ENCODE measurements at regions not wholly inside any gene's neighbourhood (a gene's known extent, or its start where the extent isn't known, plus 50 kb on each side); places are given as distances from the start of the nearest gene placed in this dataset.

DNA sequence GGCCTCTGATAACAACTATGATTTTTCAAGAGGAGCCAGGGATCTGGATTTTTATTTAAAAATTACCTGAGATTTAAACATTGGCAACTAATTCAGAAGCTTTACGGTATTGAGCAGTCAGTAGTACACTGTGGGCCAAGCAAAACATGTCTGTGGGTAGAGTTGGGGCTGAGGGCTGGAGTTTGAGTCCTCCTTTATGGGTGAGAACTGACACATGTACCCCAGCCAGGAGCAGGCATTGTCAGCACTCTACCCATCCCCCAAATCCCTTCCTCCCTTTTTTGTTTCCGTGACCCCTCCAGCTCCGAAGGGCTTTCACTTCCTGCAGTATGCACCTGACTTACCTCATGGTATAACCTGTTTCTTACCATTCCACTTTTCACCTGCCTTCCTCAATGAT is 131.4 kb downstream of the SNX5 start:
- H3K36me3 ChIP-seq (replicated peaks; ENCODE audit: low read depth, low read length) = no peaks in the 10 kb centered on the region
- H3K4me2 ChIP-seq (ENCODE audit: low read length) = no peak overlapping the region
- no peaks in the 10 kb centered on the region for H3K9me3 ChIP-seq (ENCODE audit: insufficient read depth, low read length)
- peaks cover 4% of the 10 kb centered on the region; the same call in 1 of the 2 replicates for H3K4me1 ChIP-seq (ENCODE audit: low read length)
- H3K4me3 ChIP-seq (ENCODE audit: low read length) = no peak overlapping the region
- no peak overlapping the region for H3K27ac ChIP-seq (ENCODE audit: low read length)
- no peaks in the 10 kb centered on the region for H3K79me2 ChIP-seq (ENCODE audit: low read length)
- 0 out of 2 replicates have a peak, but pooled peaks cover 7% of the 10 kb centered on the region for H3K27me3 ChIP-seq (ENCODE audit: low read depth, low read length)
- no peaks in the 10 kb centered on the region for H4K20me1 ChIP-seq (ENCODE audit: insufficient read depth, low read length)
- H3K9ac ChIP-seq (ENCODE audit: low read length) = no peak overlapping the region
- no peak for TF ChIP-seq EZH2phosphoT487 (IDR thresholded peaks at IDR 0.05; ENCODE audit: low read depth)
- TF ChIP-seq, protein P1, sequence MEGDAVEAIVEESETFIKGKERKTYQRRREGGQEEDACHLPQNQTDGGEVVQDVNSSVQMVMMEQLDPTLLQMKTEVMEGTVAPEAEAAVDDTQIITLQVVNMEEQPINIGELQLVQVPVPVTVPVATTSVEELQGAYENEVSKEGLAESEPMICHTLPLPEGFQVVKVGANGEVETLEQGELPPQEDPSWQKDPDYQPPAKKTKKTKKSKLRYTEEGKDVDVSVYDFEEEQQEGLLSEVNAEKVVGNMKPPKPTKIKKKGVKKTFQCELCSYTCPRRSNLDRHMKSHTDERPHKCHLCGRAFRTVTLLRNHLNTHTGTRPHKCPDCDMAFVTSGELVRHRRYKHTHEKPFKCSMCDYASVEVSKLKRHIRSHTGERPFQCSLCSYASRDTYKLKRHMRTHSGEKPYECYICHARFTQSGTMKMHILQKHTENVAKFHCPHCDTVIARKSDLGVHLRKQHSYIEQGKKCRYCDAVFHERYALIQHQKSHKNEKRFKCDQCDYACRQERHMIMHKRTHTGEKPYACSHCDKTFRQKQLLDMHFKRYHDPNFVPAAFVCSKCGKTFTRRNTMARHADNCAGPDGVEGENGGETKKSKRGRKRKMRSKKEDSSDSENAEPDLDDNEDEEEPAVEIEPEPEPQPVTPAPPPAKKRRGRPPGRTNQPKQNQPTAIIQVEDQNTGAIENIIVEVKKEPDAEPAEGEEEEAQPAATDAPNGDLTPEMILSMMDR (IDR thresholded peaks at IDR 0.05; ENCODE audit: low read depth, low read length) = no peak
- H2AFZ ChIP-seq (ENCODE audit: low read depth, low read length) = no peak overlapping the region

DNA sequence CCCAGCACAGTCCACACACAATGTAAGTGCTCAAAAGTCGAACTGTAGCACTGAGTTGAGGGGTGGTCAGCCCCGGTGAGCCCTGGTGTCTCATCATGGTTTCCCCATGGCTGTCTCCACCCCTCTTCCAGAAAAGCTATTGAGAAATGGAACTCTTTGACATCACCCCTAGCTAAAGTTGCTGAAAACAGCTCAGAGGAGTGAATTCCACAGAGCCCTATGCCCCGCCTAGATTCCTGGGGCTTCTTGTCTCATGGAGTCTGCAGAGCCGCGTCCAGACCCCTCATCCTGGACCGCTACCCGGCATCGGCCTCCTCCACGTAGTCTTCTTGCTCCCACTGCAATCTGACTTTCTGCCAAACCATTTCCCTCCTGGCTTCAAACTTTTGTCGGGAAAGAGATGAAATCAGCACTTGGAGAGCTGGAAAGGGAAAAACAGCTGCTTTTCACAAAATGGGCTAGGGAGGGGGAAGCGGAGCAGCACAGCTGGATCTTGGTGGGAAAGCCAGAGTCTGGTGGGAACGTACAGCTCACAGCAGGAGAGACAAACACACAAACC is 132.2 kb downstream of the SNX5 start:
- Histone ChIP-seq H3K36me3 (replicated peaks; ENCODE audit: low read depth, low read length) (no peaks in the 10 kb centered on the region), H3K79me2 (ENCODE audit: low read length) (no peaks in the 10 kb centered on the region), H3K4me2 (ENCODE audit: low read length) (no peak overlapping the region), H4K20me1 (ENCODE audit: insufficient read depth, low read length) (no peaks in the 10 kb centered on the region), H3K9ac (ENCODE audit: low read length) (no peak overlapping the region), H3K4me3 (ENCODE audit: low read length) (no peak overlapping the region), H3K27me3 (ENCODE audit: low read depth, low read length) (0 out of 2 replicates have a peak, but pooled peaks cover 11% of the 10 kb centered on the region), H3K9me3 (ENCODE audit: insufficient read depth, low read length) (no peaks in the 10 kb centered on the region), H3K27ac (ENCODE audit: low read length) (no peak overlapping the region), H3K4me1 (ENCODE audit: low read length) (peaks cover 4% of the 10 kb centered on the region; the same call in 1 of the 2 replicates), H2AFZ (ENCODE audit: low read depth, low read length) (no peak overlapping the region)
- TF ChIP-seq EZH2phosphoT487 (IDR thresholded peaks at IDR 0.05; ENCODE audit: low read depth) = no peak
- TF ChIP-seq, protein P1 (IDR thresholded peaks at IDR 0.05; ENCODE audit: low read depth, low read length) = no peak

DNA sequence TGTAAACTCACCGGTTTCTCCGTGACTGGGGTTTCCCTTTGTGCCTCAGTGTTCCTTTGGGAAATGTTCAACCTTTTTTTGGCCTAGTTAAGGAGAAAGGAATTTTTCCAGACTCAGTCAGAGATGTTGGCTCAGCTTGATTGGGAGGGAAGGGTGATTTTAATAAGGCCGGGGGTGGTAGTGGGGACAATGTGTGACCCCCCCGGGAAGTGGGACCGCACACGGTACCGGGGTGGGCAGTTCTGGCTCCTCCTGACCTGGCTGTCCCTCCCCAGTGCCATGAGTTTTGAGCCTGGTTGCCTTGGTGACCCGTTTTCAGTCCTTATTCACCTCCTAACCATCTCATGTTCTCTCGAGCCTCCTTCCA is 132.7 kb downstream of the SNX5 start:
- Histone ChIP-seq H3K27me3 (ENCODE audit: low read depth, low read length) (peaks cover 14% of the 10 kb centered on the region; the same call in 1 of the 2 replicates), H3K36me3 (replicated peaks; ENCODE audit: low read depth, low read length) (no peaks in the 10 kb centered on the region), H3K9ac (ENCODE audit: low read length) (no peak overlapping the region), H3K4me2 (ENCODE audit: low read length) (no peak overlapping the region), H4K20me1 (ENCODE audit: insufficient read depth, low read length) (no peaks in the 10 kb centered on the region), H3K27ac (ENCODE audit: low read length) (no peak overlapping the region), H3K4me1 (ENCODE audit: low read length) (0 out of 2 replicates have a peak, but pooled peaks cover under 1% of the 10 kb centered on the region), H3K9me3 (ENCODE audit: insufficient read depth, low read length) (no peaks in the 10 kb centered on the region), H2AFZ (ENCODE audit: low read depth, low read length) (no peak overlapping the region), H3K4me3 (ENCODE audit: low read length) (no peak overlapping the region), H3K79me2 (ENCODE audit: low read length) (no peaks in the 10 kb centered on the region)
- TF ChIP-seq, protein P1 (IDR thresholded peaks at IDR 0.05; ENCODE audit: low read depth, low read length) = no peak
- TF ChIP-seq EZH2phosphoT487 (IDR thresholded peaks at IDR 0.05; ENCODE audit: low read depth) = no peak

DNA sequence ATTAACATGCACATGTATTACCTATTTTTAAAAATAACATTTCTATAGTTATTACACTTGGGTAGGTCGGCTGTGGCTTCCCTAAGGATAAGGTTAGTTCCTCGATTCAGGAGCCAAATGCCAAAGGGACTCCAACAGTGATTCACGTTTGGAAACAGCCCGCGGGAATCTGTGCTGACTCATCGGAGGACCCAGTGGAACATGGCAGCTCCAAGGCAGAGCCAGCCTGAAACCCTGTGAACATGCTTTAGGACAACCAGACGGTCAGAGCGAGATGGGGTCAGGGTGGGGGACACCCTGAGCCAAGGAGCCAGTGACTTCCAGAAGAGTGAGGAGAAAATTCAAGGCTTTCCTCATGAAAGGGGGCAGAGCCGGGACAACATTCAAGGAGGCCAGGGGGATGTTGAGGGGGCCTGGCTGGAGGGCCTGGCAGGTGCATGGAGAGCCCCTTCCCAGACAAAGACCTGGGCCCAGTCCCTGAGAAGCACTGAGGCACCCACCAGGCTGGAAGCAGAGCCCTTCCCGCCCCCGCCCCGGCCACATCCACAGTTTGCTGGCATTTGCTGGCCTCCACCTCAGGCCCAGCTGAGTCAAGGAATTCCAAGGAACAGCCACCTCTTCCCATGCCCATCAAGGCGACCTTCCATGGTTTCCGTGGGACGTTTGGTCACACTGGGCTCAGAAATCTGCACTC is 133.2 kb downstream of the SNX5 start:
- no peaks in the 10 kb centered on the region for H3K79me2 ChIP-seq (ENCODE audit: low read length)
- no peak overlapping the region for H3K27ac ChIP-seq (ENCODE audit: low read length)
- H3K27me3 ChIP-seq (ENCODE audit: low read depth, low read length) = peaks cover 15% of the 10 kb centered on the region; the same call in 1 of the 2 replicates
- no peak overlapping the region for H2AFZ ChIP-seq (ENCODE audit: low read depth, low read length)
- no peaks in the 10 kb centered on the region for H3K36me3 ChIP-seq (replicated peaks; ENCODE audit: low read depth, low read length)
- no peak overlapping the region for H3K4me3 ChIP-seq (ENCODE audit: low read length)
- H3K9ac ChIP-seq (ENCODE audit: low read length) = no peak overlapping the region
- H4K20me1 ChIP-seq (ENCODE audit: insufficient read depth, low read length) = no peaks in the 10 kb centered on the region
- TF ChIP-seq, protein P1 (IDR thresholded peaks at IDR 0.05; ENCODE audit: low read depth, low read length) = no peak
- no peak for TF ChIP-seq EZH2phosphoT487 (IDR thresholded peaks at IDR 0.05; ENCODE audit: low read depth)
- no peaks in the 10 kb centered on the region for H3K9me3 ChIP-seq (ENCODE audit: insufficient read depth, low read length)
- no peak overlapping the region for H3K4me2 ChIP-seq (ENCODE audit: low read length)
- H3K4me1 ChIP-seq (ENCODE audit: low read length) = no peaks in the 10 kb centered on the region
